ENCODE measurements at regions not wholly inside any gene's neighbourhood (a gene's known extent, or its start where the extent isn't known, plus 50 kb on each side); places are given as distances from the start of the nearest gene placed in this dataset.
A peak's percentile ranks its signal among the peaks of the same experiment; 100 is the strongest.
"Not testable (repeated sequence)": the region's sequence is repeated elsewhere in the genome, so short reads cannot be mapped to it uniquely, and the experiment has no call there.

DNA sequence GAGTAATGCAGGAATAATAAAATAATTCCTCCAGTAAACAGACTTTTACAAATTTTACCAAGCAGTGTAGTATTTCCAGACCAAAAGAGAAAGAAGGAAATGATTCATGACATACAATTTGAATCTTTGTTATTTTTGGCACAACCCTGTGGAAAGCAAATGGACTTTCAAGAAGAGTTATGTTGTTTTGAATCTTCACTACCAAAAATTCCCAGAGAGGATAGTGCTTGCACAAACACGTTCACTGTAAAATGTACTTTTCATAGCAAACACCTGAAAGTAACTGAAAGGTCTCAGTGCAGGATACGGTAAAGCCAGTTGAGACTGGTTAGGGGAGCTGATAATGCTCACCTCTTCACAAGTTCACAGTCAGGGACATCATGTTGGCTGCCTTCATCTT lies 107.1 kb downstream of the USP22 start:
- Mint-ChIP-seq H3K4me1 (ENCODE audit: low read depth) (peaks cover 41% of the 10 kb centered on the region), H3K9me3 (no peaks in the 10 kb centered on the region), H3K36me3 (ENCODE audit: low read depth) (no peaks in the 10 kb centered on the region), H3K27ac (peak overlapping the region; percentile 77), H3K4me3 (peak overlapping the region; percentile 74), H3K27me3 (ENCODE audit: insufficient read depth) (no peaks in the 10 kb centered on the region; the same call in 1 of the 2 replicates)
- TF ChIP-seq, protein P1, sequence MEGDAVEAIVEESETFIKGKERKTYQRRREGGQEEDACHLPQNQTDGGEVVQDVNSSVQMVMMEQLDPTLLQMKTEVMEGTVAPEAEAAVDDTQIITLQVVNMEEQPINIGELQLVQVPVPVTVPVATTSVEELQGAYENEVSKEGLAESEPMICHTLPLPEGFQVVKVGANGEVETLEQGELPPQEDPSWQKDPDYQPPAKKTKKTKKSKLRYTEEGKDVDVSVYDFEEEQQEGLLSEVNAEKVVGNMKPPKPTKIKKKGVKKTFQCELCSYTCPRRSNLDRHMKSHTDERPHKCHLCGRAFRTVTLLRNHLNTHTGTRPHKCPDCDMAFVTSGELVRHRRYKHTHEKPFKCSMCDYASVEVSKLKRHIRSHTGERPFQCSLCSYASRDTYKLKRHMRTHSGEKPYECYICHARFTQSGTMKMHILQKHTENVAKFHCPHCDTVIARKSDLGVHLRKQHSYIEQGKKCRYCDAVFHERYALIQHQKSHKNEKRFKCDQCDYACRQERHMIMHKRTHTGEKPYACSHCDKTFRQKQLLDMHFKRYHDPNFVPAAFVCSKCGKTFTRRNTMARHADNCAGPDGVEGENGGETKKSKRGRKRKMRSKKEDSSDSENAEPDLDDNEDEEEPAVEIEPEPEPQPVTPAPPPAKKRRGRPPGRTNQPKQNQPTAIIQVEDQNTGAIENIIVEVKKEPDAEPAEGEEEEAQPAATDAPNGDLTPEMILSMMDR (IDR thresholded peaks at IDR 0.05): no peak
- peak; percentile 58 for DNase-seq

DNA sequence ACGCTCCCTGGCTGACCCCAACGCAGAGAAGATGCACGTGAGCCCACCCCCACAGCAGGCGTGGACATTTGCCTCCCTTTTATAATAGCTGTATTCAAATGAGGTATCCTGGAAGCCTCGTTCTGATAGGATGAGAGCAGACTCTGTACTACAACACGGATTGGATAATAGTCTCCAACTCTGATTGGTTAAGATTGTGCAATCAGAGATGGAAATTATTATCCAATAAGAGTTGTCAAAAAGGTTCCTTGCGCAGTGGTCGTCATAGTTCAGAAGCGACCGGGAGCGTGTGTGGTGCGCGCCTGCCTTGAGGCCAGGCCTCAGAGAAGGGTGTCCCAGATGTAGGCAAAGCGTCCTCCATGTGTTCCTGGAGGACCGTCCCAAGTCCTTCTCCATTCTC lies 104.6 kb downstream of the USP22 start:
- TF ChIP-seq, protein P1 (IDR thresholded peaks at IDR 0.05): no peak
- Mint-ChIP-seq H3K36me3 (ENCODE audit: low read depth) (no peaks in the 10 kb centered on the region), H3K9me3 (no peaks in the 10 kb centered on the region), H3K27ac (no peak overlapping the region), H3K27me3 (ENCODE audit: insufficient read depth) (peaks cover 9% of the 10 kb centered on the region), H3K4me1 (ENCODE audit: low read depth) (peaks cover 36% of the 10 kb centered on the region), H3K4me3 (no peak overlapping the region)
- no peak for DNase-seq

DNA sequence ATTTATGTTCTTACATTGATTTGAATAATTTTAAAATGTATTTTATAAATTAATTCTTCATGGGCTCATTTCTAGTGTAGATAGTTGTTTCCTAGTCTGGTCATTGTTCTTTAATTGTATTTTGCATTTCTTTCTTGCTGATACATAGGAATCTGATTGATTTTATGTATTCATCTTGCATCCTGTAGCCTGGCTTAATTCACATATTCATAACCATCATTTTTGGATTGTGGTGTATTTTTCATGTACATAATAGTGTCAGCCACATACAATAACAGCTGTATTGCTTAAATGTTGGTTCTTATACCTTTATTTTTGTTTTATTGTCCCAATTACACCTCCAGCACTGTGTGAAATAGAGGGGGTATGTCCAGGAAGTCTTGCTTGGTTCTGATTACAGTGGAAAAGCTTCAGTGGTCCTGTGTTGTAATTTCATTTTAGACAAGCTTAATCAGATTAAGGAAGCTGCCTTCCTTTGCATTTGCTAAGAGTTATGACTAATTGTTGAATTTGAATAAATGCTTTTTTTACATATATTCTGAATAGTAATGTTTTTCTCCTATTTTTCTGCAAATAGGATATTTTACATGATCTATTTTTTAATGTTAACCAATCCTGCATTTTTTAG lies 103.7 kb downstream of the USP22 start:
- H3K27me3 Mint-ChIP-seq (ENCODE audit: insufficient read depth): peaks cover 15% of the 10 kb centered on the region
- H3K27ac Mint-ChIP-seq: no peak overlapping the region
- peaks cover 32% of the 10 kb centered on the region for H3K4me1 Mint-ChIP-seq (ENCODE audit: low read depth)
- no peaks in the 10 kb centered on the region for H3K9me3 Mint-ChIP-seq
- DNase-seq: no peak
- no peaks in the 10 kb centered on the region for H3K36me3 Mint-ChIP-seq (ENCODE audit: low read depth)
- TF ChIP-seq, protein P1 (IDR thresholded peaks at IDR 0.05): no peak
- H3K4me3 Mint-ChIP-seq: no peak overlapping the region

DNA sequence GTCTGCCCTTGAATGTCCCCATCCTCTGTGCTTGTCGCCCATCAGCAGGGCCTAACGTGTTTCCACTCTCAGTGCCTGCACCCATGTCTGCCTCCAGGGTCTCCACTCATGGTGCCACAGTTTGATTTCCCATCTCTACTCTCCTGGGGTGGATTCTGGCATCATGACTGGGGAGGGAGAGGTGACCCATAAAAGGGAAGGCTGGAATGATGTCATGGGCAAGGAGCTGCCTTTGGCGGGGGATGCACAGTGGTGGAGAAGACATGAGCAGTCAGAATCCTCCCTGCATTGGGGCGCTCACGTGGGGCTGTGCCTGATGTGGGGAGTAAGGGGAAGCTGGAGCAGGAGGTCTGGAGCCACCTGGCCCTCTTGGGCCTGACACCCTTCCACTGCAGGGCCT lies 100.9 kb downstream of the USP22 start:
- no peak for DNase-seq
- Mint-ChIP-seq H3K4me1 (ENCODE audit: low read depth) (peaks cover 6% of the 10 kb centered on the region), H3K27me3 (ENCODE audit: insufficient read depth) (peaks cover 38% of the 10 kb centered on the region), H3K4me3 (no peak overlapping the region), H3K27ac (no peak overlapping the region), H3K9me3 (no peaks in the 10 kb centered on the region), H3K36me3 (ENCODE audit: low read depth) (no peaks in the 10 kb centered on the region)
- TF ChIP-seq, protein P1 (IDR thresholded peaks at IDR 0.05): no peak

DNA sequence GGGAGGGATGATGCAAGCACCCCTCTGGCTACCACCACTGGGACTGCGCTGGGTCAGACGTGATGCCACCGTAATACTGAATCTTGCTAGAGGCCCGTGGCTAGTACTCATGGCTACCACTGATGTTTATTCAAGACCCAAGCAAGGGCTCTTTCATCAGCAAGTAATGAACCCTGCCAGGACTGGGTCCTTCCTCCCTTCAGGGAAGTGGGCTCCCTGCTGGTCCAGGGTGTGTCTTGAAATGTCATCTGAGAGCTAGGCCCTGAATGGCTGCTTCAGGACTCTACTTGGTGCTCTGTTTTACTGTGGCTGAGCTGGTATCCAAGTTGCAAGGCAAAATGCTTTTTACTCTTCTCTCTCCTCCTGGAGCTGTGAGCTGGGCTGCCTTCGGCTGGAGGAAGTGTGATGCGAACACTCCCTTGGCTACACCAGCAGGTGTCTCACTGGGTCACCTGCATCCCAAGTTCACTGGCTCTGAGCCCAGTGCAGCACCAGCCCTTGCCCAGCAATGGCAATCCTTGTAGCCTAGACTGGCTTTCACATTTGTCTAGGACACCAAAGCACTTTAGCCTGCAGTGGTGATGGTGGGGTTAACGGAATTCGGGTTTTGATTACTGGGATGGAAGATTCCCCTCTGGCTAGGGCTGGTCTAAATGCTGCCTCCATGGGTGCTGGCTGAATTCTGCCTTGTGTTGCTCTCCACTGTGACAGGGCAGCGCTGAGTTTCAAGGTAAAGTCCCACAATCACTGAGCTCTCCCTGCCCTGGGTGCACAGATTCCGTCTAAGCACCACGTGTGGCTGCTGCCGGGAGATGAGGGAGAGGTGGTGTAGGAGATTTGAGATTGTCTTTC lies 98.6 kb downstream of the USP22 start:
- Mint-ChIP-seq H3K36me3 (ENCODE audit: low read depth) (no peaks in the 10 kb centered on the region), H3K9me3 (no peaks in the 10 kb centered on the region), H3K4me3 (no peak overlapping the region), H3K4me1 (ENCODE audit: low read depth) (no peaks in the 10 kb centered on the region), H3K27me3 (ENCODE audit: insufficient read depth) (peaks cover 42% of the 10 kb centered on the region), H3K27ac (no peak overlapping the region)
- no peak for DNase-seq
- TF ChIP-seq, protein P1 (IDR thresholded peaks at IDR 0.05): peak; percentile 27

DNA sequence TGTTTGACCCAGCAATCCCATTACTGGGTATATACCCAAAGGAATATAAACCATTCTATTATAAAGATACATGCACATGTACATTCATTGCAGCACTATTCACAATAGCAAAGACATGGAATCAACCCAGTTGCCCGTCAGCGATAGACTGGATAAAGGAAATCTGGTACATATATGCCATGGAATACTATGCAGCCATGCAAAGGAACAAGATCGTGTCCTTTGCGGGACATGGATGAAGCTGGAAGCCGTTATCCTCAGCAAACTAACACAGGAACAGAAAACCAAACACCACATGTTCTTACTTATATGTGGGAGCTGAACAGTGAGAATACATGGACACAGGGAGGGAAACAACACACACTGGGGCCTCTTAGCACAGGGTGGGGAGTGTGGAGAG lies 95.1 kb downstream of the USP22 start:
- not testable (repeated sequence) for H3K4me3 Mint-ChIP-seq; DNase-seq; H3K9me3 Mint-ChIP-seq; H3K36me3 Mint-ChIP-seq (ENCODE audit: low read depth); H3K4me1 Mint-ChIP-seq (ENCODE audit: low read depth); H3K27ac Mint-ChIP-seq
- peaks cover 59% of the 10 kb centered on the region for H3K27me3 Mint-ChIP-seq (ENCODE audit: insufficient read depth)

Measured in HFFc6 (cell line).